ENCODE measurements at regions not wholly inside any gene's neighbourhood (a gene's known extent, or its start where the extent isn't known, plus 50 kb on each side); places are given as distances from the start of the nearest gene placed in this dataset.

DNA sequence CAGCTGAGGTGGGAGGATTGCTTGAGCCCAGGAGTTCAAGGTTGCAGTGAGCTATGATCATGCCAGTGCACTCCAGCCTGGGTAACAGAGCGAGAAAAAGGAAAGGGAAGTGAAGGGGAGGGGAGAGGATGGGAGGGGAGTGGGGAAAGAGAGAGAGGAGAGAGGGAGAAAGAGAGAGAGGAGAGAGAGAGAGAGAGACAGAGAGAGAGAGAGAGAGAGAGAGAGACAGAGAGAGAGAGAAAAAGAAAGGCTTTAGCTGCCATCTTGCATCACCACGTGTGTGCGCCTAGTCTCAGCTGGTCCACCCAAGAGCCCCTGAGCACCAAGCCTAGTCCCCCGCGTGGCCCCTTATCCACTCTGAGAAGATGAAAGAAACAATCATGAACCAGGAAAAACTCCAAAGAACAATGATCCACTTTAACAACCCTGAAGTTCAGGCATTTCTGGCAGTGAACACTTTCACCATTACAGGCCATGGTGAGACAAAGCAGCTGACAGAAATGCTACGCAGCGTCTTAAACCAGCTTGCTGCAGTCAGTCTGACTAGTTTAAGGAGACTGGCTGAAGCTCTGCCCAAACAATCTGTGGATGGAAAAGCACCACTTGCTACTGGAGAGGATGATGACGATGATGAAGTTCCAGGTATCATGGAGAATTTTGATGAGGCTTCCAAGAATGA is 115.5 kb upstream of the CDC42BPA start:
- no peak overlapping the region for H3K27ac ChIP-seq
- no peaks in the 10 kb centered on the region for H3K4me1 ChIP-seq
- WGBS, 2 donors = 91 to 96% methylated on average over 8 of the region's 8 CpGs
- H3K4me3 ChIP-seq = no peak overlapping the region
- intact Hi-C loops (cut with DNase I) = loop anchor here in 1 of 3 donors (10.0 kb wide), 2 partner anchors 199 to 519 kb away; no protein-coding TSS in a partner anchor
- H3K36me3 ChIP-seq = no peaks in the 10 kb centered on the region
- DNase-seq (no peak), FAIRE-seq (no peak), ATAC-seq (no peak)
- TF ChIP-seq, protein P1, sequence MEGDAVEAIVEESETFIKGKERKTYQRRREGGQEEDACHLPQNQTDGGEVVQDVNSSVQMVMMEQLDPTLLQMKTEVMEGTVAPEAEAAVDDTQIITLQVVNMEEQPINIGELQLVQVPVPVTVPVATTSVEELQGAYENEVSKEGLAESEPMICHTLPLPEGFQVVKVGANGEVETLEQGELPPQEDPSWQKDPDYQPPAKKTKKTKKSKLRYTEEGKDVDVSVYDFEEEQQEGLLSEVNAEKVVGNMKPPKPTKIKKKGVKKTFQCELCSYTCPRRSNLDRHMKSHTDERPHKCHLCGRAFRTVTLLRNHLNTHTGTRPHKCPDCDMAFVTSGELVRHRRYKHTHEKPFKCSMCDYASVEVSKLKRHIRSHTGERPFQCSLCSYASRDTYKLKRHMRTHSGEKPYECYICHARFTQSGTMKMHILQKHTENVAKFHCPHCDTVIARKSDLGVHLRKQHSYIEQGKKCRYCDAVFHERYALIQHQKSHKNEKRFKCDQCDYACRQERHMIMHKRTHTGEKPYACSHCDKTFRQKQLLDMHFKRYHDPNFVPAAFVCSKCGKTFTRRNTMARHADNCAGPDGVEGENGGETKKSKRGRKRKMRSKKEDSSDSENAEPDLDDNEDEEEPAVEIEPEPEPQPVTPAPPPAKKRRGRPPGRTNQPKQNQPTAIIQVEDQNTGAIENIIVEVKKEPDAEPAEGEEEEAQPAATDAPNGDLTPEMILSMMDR (IDR thresholded peaks at IDR 0.05) = no peak
- H3K9me3 ChIP-seq = no peaks in the 10 kb centered on the region
- no peaks in the 10 kb centered on the region for H3K27me3 ChIP-seq

DNA sequence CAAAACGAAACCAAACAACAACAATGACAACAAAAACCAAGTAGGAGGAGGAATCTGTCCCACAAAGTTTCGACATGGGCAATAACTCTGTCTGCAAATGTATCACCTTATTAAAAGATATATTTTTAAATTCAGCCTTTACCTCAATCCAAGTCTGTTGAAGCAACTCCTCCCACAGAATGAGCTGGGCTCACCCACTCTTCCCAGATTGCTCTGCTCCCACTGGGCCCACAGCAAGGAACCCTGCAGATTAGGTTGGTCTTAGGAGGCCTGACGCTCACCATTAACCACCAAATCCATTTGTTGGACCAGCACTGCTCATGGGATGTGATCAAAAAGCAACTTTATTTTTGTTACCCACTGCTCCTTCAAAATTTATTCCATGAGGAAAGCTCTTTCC is 114.7 kb upstream of the CDC42BPA start:
- H3K4me3 ChIP-seq = no peak overlapping the region
- no peaks in the 10 kb centered on the region for H3K9me3 ChIP-seq
- no peaks in the 10 kb centered on the region for H3K36me3 ChIP-seq
- FAIRE-seq = no peak
- ATAC-seq = no peak
- 86 to 96% methylated on average over 3 of the region's 3 CpGs for WGBS, 2 donors
- H3K27me3 ChIP-seq = no peaks in the 10 kb centered on the region
- no peaks in the 10 kb centered on the region for H3K4me1 ChIP-seq
- no peak overlapping the region for H3K27ac ChIP-seq
- DNase-seq = no peak
- intact Hi-C loops (cut with DNase I) = loop anchor here in 1 of 3 donors (10.0 kb wide), 2 partner anchors 198 to 518 kb away; no protein-coding TSS in a partner anchor
- TF ChIP-seq, protein P1 (IDR thresholded peaks at IDR 0.05) = no peak

DNA sequence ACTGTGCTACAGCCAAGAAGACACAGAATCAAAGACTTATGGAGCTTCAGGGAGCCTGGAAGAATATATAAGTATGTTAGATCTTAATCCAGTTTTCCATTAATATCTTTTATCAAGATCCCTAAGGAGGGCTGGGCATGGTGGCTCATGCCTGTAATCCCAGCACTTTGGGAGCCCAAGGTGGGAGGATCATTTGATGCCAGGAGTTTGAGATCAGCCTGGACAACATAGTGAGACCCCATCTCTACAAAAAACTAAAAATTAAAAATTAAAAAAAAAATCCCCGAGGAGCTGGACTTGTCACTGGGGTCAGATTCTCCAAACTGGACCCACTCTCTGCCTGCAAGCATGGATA is 113.9 kb upstream of the CDC42BPA start:
- no peak for DNase-seq
- ATAC-seq = no peak
- H3K4me3 ChIP-seq = no peak overlapping the region
- no peaks in the 10 kb centered on the region for H3K36me3 ChIP-seq
- 83 to 93% methylated on average over 1 of the region's 1 CpG for WGBS, 2 donors
- no peak for FAIRE-seq
- TF ChIP-seq, protein P1 (IDR thresholded peaks at IDR 0.05) = no peak
- no peaks in the 10 kb centered on the region for H3K27me3 ChIP-seq
- no peaks in the 10 kb centered on the region for H3K9me3 ChIP-seq
- H3K4me1 ChIP-seq = no peaks in the 10 kb centered on the region
- intact Hi-C loops (cut with DNase I) = loop anchor here in 1 of 3 donors (10.0 kb wide), 2 partner anchors 197 to 517 kb away; no protein-coding TSS in a partner anchor
- H3K27ac ChIP-seq = no peak overlapping the region

DNA sequence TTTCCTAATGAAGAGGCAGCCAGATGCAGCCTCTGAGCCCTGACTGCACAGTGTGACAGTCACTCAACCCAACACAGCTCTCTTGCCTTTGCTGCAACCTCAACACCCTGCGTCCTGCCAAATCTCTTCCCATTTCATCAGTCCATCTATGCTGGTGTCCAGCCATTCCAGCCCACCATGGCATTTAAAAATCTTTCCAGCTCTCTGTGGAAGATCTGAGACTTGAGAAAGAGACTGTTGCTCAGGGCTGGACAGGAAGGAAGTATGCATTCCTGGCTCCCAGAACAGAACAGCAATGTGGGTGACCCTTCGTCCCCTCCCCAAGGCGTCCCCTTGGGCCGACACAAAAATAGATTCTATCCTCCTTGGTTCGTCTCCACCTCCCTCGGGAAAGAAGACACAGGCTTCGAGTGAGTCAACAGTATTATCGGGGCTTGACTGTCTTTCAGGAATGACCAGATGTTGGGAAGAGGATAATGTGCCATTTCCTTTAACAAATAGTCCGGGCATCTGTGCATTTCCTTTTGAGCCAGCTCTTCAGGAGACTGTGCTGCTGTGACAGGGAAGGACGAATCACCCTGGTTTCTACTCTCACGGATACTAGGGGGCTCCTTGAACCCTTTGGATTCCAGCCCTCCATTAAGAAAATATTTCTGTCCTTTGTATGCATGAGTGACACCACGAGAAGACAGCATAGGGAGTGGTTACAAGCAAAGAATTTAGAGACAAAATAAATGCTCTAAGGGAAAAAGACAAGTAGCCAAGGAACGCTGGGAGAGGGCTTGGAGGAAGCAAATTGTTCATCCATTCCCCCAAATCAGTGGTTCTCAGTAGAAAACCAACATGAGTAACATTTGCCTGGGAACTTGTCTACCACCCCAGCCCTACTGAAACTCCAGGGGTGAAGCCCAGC is 111.4 kb upstream of the CDC42BPA start:
- H3K27ac ChIP-seq = peak overlapping the region in 2 of 4 donors; percentile 34 to 58
- no peak for DNase-seq
- no peak overlapping the region for H3K4me3 ChIP-seq
- no peaks in the 10 kb centered on the region for H3K4me1 ChIP-seq
- H3K27me3 ChIP-seq = no peaks in the 10 kb centered on the region
- ATAC-seq = peak in 3 of 4 donors; percentile 11 to 32 (median 21)
- FAIRE-seq = no peak
- WGBS, 2 donors = 68 to 70% methylated on average over 13 of the region's 13 CpGs
- H3K36me3 ChIP-seq = no peaks in the 10 kb centered on the region
- intact Hi-C loops (cut with DNase I) = loop anchor here in 2 of 3 donors (10.0 kb wide), 3 partner anchors 85 to 515 kb away; no protein-coding TSS in a partner anchor
- H3K9me3 ChIP-seq = no peaks in the 10 kb centered on the region
- TF ChIP-seq, protein P1 (IDR thresholded peaks at IDR 0.05) = no peak
